Liver (tissue), 8 donors: ENCODE measurements at regions not wholly inside any gene's neighbourhood (a gene's known extent, or its start where the extent isn't known, plus 50 kb on each side); places are given as distances from the start of the nearest gene placed in this dataset.

ENCODE experiments used
- DNase-seq: peaks from one replicate; pipeline ENCODE4 v3.0.0-alpha.2; 2017; ENCODE audit warnings: low spot score
- H3K27ac ChIP-seq, 2 donors: one replicate each; pipeline ENCODE4 v1.7.0; 2013; ENCODE audit warnings: inconsistent platforms in 2 of 2, low read length in 2 of 2, control low read depth in 1 of 2, low read depth in 1 of 2, mild to moderate bottlenecking in 1 of 2
- H3K27me3 ChIP-seq, 4 donors: one replicate each; pipeline versions ENCODE4 v1.6.1 to v1.7.0; 2013; ENCODE audit warnings: low read length in 3 of 4, inconsistent platforms in 1 of 4, mild to moderate bottlenecking in 1 of 4, moderate library complexity in 1 of 4; ENCODE audit not compliant: control insufficient read depth in 4 of 4, insufficient read depth in 4 of 4
- H3K36me3 ChIP-seq, 4 donors: one replicate each; pipeline versions ENCODE4 v1.6.1 to v1.7.0; 2013; ENCODE audit warnings: low read length in 3 of 4, mild to moderate bottlenecking in 3 of 4, low read depth in 1 of 4, moderate library complexity in 1 of 4; ENCODE audit not compliant: control insufficient read depth in 4 of 4, insufficient read depth in 3 of 4
- H3K4me1 ChIP-seq, 4 donors: one replicate each; pipeline versions ENCODE4 v1.6.1 to v1.7.0; 2013; ENCODE audit warnings: low read length in 3 of 4, mild to moderate bottlenecking in 3 of 4, moderate library complexity in 1 of 4; ENCODE audit not compliant: control insufficient read depth in 4 of 4, insufficient read depth in 4 of 4
- H3K4me3 ChIP-seq, 3 donors: one replicate each; pipeline versions ENCODE4 v1.6.1 to v1.7.0; 2013; ENCODE audit warnings: low read length in 3 of 3, control low read depth in 1 of 3, low read depth in 1 of 3, mild to moderate bottlenecking in 1 of 3
- H3K9ac ChIP-seq, 2 donors: one replicate each; pipeline ENCODE4 v1.7.0; 2013; ENCODE audit warnings: low read length in 2 of 2, mild to moderate bottlenecking in 2 of 2, moderate library complexity in 2 of 2, control low read depth in 1 of 2, low read depth in 1 of 2
- H3K9me3 ChIP-seq, 4 donors: one replicate each; pipeline versions ENCODE4 v1.6.1 to v1.7.0; 2013; ENCODE audit warnings: low read length in 3 of 4; ENCODE audit not compliant: control insufficient read depth in 4 of 4
- ATF3 ChIP-seq: IDR thresholded peaks from 2 replicates; pipeline ENCODE4 v1.6.1; 2016; ENCODE audit warnings: antibody characterized with exemption
- EGR1 ChIP-seq, 2 donors: IDR thresholded peaks; 2 replicates each; pipeline ENCODE4 v1.6.1; 2016 to 2018; ENCODE audit warnings: antibody characterized with exemption in 2 of 2, low read depth in 2 of 2
- FOXA1 ChIP-seq: IDR thresholded peaks from 2 replicates; pipeline ENCODE4 v1.6.1; 2016; ENCODE audit warnings: antibody characterized with exemption
- FOXA2 ChIP-seq: IDR thresholded peaks from 2 replicates; pipeline ENCODE4 v1.6.1; 2016; ENCODE audit warnings: antibody characterized with exemption
- GABPA ChIP-seq, 2 donors: IDR thresholded peaks in 1 of 2; conservative IDR thresholded peaks in 1 of 2; 2 replicates each; pipeline ENCODE4 v1.6.1; 2016; ENCODE audit warnings: antibody characterized with exemption in 2 of 2, mild to moderate bottlenecking in 1 of 2, moderate library complexity in 1 of 2
- HNF4A ChIP-seq, 2 donors: conservative IDR thresholded peaks; 2 replicates each; pipeline ENCODE4 v1.6.1; 2016; ENCODE audit warnings: antibody characterized with exemption in 2 of 2, mild to moderate bottlenecking in 2 of 2
- HNF4G ChIP-seq: IDR thresholded peaks from 2 replicates; pipeline ENCODE4 v1.6.1; 2016; ENCODE audit warnings: antibody characterized with exemption
- NR2F2 ChIP-seq: IDR thresholded peaks from 2 replicates; pipeline ENCODE4 v1.6.1; 2016; ENCODE audit warnings: antibody characterized with exemption
- RXRA ChIP-seq, 2 donors: IDR thresholded peaks; 2 replicates each; pipeline ENCODE4 v1.6.1; 2017 to 2018; ENCODE audit warnings: antibody characterized with exemption in 2 of 2, mild to moderate bottlenecking in 1 of 2
- SP1 ChIP-seq: IDR thresholded peaks from 2 replicates; pipeline ENCODE4 v1.6.1; 2018; ENCODE audit warnings: antibody characterized with exemption, mild to moderate bottlenecking
- TAF1 ChIP-seq: conservative IDR thresholded peaks from 2 replicates; pipeline ENCODE4 v1.6.1; 2016; ENCODE audit warnings: antibody characterized with exemption, mild to moderate bottlenecking
- YY1 ChIP-seq: IDR thresholded peaks from 2 replicates; pipeline ENCODE4 v1.6.1; 2016; ENCODE audit warnings: antibody characterized with exemption, mild to moderate bottlenecking
- WGBS: extraction: QIAGEN DNeasy Blood & Tissue Kit; methylation state at CpG from one replicate; pipeline ENCODE4 v1.1.7; 2013; 5-methylcytosine and 5-hydroxymethylcytosine counted together
- TF ChIP-seq, protein P1 (sequence below): IDR thresholded peaks from 2 replicates; pipeline ENCODE4 v1.6.1; 2016; ENCODE audit warnings: antibody characterized with exemption
- TF ChIP-seq, protein P2 (sequence below): IDR thresholded peaks from 2 replicates; pipeline ENCODE4 v1.6.1; 2016; ENCODE audit warnings: antibody characterized with exemption, mild to moderate bottlenecking
- TF ChIP-seq, protein P3 (sequence below): fragments of 150-350 bp; IDR thresholded peaks from 2 replicates; pipeline ENCODE4 v1.5.1; 2017; ENCODE audit warnings: improper control_type of control experiment, low read depth, low read length; ENCODE audit not compliant: missing input control
- donor health status: healthy.
- donor health status: healthy.
- donor health status: healthy.
- donor health status: healthy.
- donor health status: healthy.

DNA sequence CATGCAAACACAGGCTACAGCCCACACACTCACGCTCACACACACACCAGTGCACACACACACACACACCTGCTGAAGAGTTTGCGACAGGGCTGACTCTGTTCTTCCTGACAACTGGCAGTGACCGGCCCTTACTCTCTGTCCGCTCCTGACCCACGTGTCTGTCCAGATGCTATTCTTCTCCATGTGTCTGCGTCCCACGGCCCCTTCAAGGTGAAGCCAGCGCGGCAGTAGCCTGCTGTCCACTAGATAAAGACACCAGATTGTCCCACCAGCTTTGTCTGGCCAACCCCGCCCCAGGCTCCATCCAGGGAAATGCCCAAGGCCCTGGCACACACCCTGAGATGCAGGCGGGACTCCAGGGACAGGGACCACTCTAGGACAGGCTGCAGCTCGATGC is 713.9 kb downstream of the BRD1 start:
- H3K27ac ChIP-seq, result no peak overlapping the region
- H3K27me3 ChIP-seq, result no peaks in the 10 kb centered on the region
- no peak for DNase-seq
- WGBS, result 89% methylated on average over 12 of the region's 12 CpGs
- H3K9ac ChIP-seq, result no peak overlapping the region
- H3K9me3 ChIP-seq, result no peaks in the 10 kb centered on the region
- H3K4me3 ChIP-seq, result no peak overlapping the region
- TF ChIP-seq YY1 (no peak), GABPA (IDR thresholded peaks at IDR 0.05 in 1 of 2, conservative IDR thresholded peaks at IDR 0.05 in 1 of 2) (no peak), TAF1 (no peak), HNF4G (no peak), NR2F2 (no peak), FOXA2 (no peak), SP1 (no peak), RXRA (IDR thresholded peaks at IDR 0.05) (no peak)
- TF ChIP-seq, protein P1, sequence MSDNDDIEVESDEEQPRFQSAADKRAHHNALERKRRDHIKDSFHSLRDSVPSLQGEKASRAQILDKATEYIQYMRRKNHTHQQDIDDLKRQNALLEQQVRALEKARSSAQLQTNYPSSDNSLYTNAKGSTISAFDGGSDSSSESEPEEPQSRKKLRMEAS, result no peak
- TF ChIP-seq, protein P2, sequence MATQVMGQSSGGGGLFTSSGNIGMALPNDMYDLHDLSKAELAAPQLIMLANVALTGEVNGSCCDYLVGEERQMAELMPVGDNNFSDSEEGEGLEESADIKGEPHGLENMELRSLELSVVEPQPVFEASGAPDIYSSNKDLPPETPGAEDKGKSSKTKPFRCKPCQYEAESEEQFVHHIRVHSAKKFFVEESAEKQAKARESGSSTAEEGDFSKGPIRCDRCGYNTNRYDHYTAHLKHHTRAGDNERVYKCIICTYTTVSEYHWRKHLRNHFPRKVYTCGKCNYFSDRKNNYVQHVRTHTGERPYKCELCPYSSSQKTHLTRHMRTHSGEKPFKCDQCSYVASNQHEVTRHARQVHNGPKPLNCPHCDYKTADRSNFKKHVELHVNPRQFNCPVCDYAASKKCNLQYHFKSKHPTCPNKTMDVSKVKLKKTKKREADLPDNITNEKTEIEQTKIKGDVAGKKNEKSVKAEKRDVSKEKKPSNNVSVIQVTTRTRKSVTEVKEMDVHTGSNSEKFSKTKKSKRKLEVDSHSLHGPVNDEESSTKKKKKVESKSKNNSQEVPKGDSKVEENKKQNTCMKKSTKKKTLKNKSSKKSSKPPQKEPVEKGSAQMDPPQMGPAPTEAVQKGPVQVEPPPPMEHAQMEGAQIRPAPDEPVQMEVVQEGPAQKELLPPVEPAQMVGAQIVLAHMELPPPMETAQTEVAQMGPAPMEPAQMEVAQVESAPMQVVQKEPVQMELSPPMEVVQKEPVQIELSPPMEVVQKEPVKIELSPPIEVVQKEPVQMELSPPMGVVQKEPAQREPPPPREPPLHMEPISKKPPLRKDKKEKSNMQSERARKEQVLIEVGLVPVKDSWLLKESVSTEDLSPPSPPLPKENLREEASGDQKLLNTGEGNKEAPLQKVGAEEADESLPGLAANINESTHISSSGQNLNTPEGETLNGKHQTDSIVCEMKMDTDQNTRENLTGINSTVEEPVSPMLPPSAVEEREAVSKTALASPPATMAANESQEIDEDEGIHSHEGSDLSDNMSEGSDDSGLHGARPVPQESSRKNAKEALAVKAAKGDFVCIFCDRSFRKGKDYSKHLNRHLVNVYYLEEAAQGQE, result no peak
- TF ChIP-seq, protein P3, sequence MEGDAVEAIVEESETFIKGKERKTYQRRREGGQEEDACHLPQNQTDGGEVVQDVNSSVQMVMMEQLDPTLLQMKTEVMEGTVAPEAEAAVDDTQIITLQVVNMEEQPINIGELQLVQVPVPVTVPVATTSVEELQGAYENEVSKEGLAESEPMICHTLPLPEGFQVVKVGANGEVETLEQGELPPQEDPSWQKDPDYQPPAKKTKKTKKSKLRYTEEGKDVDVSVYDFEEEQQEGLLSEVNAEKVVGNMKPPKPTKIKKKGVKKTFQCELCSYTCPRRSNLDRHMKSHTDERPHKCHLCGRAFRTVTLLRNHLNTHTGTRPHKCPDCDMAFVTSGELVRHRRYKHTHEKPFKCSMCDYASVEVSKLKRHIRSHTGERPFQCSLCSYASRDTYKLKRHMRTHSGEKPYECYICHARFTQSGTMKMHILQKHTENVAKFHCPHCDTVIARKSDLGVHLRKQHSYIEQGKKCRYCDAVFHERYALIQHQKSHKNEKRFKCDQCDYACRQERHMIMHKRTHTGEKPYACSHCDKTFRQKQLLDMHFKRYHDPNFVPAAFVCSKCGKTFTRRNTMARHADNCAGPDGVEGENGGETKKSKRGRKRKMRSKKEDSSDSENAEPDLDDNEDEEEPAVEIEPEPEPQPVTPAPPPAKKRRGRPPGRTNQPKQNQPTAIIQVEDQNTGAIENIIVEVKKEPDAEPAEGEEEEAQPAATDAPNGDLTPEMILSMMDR, result no peak
- no peaks in the 10 kb centered on the region for H3K4me1 ChIP-seq
- no peaks in the 10 kb centered on the region for H3K36me3 ChIP-seq

DNA sequence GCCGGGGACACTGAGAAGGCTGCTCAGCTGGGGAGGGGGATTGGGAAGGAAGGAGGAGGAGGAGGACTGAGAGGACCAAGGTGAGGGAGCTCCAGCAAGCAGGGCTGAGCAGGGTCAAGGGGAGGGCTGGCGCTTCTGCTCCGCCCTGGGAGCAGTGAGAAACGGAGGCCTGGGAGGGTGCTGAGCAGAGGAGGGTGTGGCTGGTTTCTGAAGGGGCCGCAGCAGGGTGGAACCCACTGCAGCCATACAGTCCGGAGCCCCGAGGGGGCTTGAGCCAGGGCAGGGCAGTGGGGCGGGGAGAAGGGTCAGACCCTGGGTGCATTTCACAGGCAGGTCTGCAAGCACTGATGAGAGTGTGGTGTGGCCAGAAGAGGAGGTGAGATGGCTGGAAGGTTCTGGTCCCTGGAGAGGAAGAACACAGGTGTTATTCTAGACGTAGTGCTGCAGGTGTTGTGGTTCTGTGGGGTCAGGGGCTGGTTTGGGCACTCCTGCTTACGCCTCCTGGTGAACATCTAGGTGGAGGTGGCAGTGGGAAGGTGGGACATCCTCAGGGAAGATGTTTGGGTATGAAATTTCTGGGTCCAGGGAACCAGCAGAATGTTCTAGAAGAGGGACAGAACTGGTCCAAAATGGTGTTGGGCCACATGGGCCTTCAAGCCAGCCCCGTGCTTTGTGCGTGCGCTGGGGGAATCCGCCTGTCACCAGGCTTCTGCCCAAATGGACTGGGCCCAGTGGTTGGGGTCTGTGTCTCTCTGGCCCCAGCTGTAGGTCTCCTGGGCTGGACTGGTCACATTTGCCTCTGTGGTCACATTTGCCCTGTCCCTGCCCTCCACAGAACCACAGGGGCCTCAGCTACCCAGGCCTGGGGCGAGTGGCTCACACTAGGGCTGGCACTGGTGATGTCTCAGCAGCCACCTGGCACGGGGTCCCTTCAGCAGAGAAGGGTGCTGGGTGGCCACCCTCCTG is 714.7 kb downstream of the BRD1 start:
- no peak for TF ChIP-seq ATF3
- no peak for TF ChIP-seq NR2F2
- no peak for TF ChIP-seq EGR1 (IDR thresholded peaks at IDR 0.05; ENCODE audit: low read depth in 2 of 2)
- no peak for TF ChIP-seq HNF4A (conservative IDR thresholded peaks at IDR 0.05)
- no peak for TF ChIP-seq GABPA (IDR thresholded peaks at IDR 0.05 in 1 of 2, conservative IDR thresholded peaks at IDR 0.05 in 1 of 2)
- no peak for TF ChIP-seq FOXA1
- no peak for TF ChIP-seq YY1
- TF ChIP-seq RXRA (IDR thresholded peaks at IDR 0.05), result no peak
- TF ChIP-seq FOXA2, result no peak
- TF ChIP-seq TAF1, result no peak
- H3K4me1 ChIP-seq, result no peaks in the 10 kb centered on the region
- H3K9me3 ChIP-seq, result no peaks in the 10 kb centered on the region
- DNase-seq, result no peak
- no peak overlapping the region for H3K9ac ChIP-seq
- H3K27ac ChIP-seq, result no peak overlapping the region
- no peaks in the 10 kb centered on the region for H3K36me3 ChIP-seq
- H3K4me3 ChIP-seq, result no peak overlapping the region
- peaks cover 0 to 5% (median 1%) of the 10 kb centered on the region in 4 donors for H3K27me3 ChIP-seq
- WGBS, result 83% methylated on average over 16 of the region's 16 CpGs
